Liver (tissue), 8 donors: ENCODE measurements at regions not wholly inside any gene's neighbourhood (a gene's known extent, or its start where the extent isn't known, plus 50 kb on each side); places are given as distances from the start of the nearest gene placed in this dataset.

Source experiments
- DNase-seq: peaks from one replicate; pipeline ENCODE4 v3.0.0-alpha.2; 2017; ENCODE audit warnings: low spot score
- H3K27ac ChIP-seq, 2 donors: one replicate each; pipeline ENCODE4 v1.7.0; 2013; ENCODE audit warnings: inconsistent platforms in 2 of 2, low read length in 2 of 2, control low read depth in 1 of 2, low read depth in 1 of 2, mild to moderate bottlenecking in 1 of 2
- H3K27me3 ChIP-seq, 4 donors: one replicate each; pipeline versions ENCODE4 v1.6.1 to v1.7.0; 2013; ENCODE audit warnings: low read length in 3 of 4, inconsistent platforms in 1 of 4, mild to moderate bottlenecking in 1 of 4, moderate library complexity in 1 of 4; ENCODE audit not compliant: control insufficient read depth in 4 of 4, insufficient read depth in 4 of 4
- H3K36me3 ChIP-seq, 4 donors: one replicate each; pipeline versions ENCODE4 v1.6.1 to v1.7.0; 2013; ENCODE audit warnings: low read length in 3 of 4, mild to moderate bottlenecking in 3 of 4, low read depth in 1 of 4, moderate library complexity in 1 of 4; ENCODE audit not compliant: control insufficient read depth in 4 of 4, insufficient read depth in 3 of 4
- H3K4me1 ChIP-seq, 4 donors: one replicate each; pipeline versions ENCODE4 v1.6.1 to v1.7.0; 2013; ENCODE audit warnings: low read length in 3 of 4, mild to moderate bottlenecking in 3 of 4, moderate library complexity in 1 of 4; ENCODE audit not compliant: control insufficient read depth in 4 of 4, insufficient read depth in 4 of 4
- H3K4me3 ChIP-seq, 3 donors: one replicate each; pipeline versions ENCODE4 v1.6.1 to v1.7.0; 2013; ENCODE audit warnings: low read length in 3 of 3, control low read depth in 1 of 3, low read depth in 1 of 3, mild to moderate bottlenecking in 1 of 3
- H3K9ac ChIP-seq, 2 donors: one replicate each; pipeline ENCODE4 v1.7.0; 2013; ENCODE audit warnings: low read length in 2 of 2, mild to moderate bottlenecking in 2 of 2, moderate library complexity in 2 of 2, control low read depth in 1 of 2, low read depth in 1 of 2
- H3K9me3 ChIP-seq, 4 donors: one replicate each; pipeline versions ENCODE4 v1.6.1 to v1.7.0; 2013; ENCODE audit warnings: low read length in 3 of 4; ENCODE audit not compliant: control insufficient read depth in 4 of 4
- ATF3 ChIP-seq: IDR thresholded peaks from 2 replicates; pipeline ENCODE4 v1.6.1; 2016; ENCODE audit warnings: antibody characterized with exemption
- EGR1 ChIP-seq, 2 donors: IDR thresholded peaks; 2 replicates each; pipeline ENCODE4 v1.6.1; 2016 to 2018; ENCODE audit warnings: antibody characterized with exemption in 2 of 2, low read depth in 2 of 2
- FOXA2 ChIP-seq: IDR thresholded peaks from 2 replicates; pipeline ENCODE4 v1.6.1; 2016; ENCODE audit warnings: antibody characterized with exemption
- HNF4A ChIP-seq, 2 donors: conservative IDR thresholded peaks; 2 replicates each; pipeline ENCODE4 v1.6.1; 2016; ENCODE audit warnings: antibody characterized with exemption in 2 of 2, mild to moderate bottlenecking in 2 of 2
- JUND ChIP-seq, 2 donors: IDR thresholded peaks; 2 replicates each; pipeline ENCODE4 v1.6.1; 2016; ENCODE audit warnings: antibody characterized with exemption in 2 of 2
- MAX ChIP-seq: IDR thresholded peaks from 2 replicates; pipeline ENCODE4 v1.6.1; 2016; ENCODE audit warnings: antibody characterized with exemption
- NR2F2 ChIP-seq: IDR thresholded peaks from 2 replicates; pipeline ENCODE4 v1.6.1; 2016; ENCODE audit warnings: antibody characterized with exemption
- RAD21 ChIP-seq, 2 donors: IDR thresholded peaks; 2 replicates each; pipeline ENCODE4 v1.6.1; 2016; ENCODE audit warnings: antibody characterized with exemption in 2 of 2, mild to moderate bottlenecking in 2 of 2
- RXRA ChIP-seq, 2 donors: IDR thresholded peaks; 2 replicates each; pipeline ENCODE4 v1.6.1; 2017 to 2018; ENCODE audit warnings: antibody characterized with exemption in 2 of 2, mild to moderate bottlenecking in 1 of 2
- SP1 ChIP-seq: IDR thresholded peaks from 2 replicates; pipeline ENCODE4 v1.6.1; 2018; ENCODE audit warnings: antibody characterized with exemption, mild to moderate bottlenecking
- TAF1 ChIP-seq: conservative IDR thresholded peaks from 2 replicates; pipeline ENCODE4 v1.6.1; 2016; ENCODE audit warnings: antibody characterized with exemption, mild to moderate bottlenecking
- WGBS: extraction: QIAGEN DNeasy Blood & Tissue Kit; methylation state at CpG from one replicate; pipeline ENCODE4 v1.1.7; 2013; 5-methylcytosine and 5-hydroxymethylcytosine counted together
- TF ChIP-seq, protein P1 (sequence below): IDR thresholded peaks from 2 replicates; pipeline ENCODE4 v1.6.1; 2016; ENCODE audit warnings: antibody characterized with exemption, mild to moderate bottlenecking
- TF ChIP-seq, protein P2 (sequence below): IDR thresholded peaks from 2 replicates; pipeline ENCODE4 v1.6.1; 2016; ENCODE audit warnings: antibody characterized with exemption
- TF ChIP-seq, protein P3 (sequence below): fragments of 150-350 bp; IDR thresholded peaks from 2 replicates; pipeline ENCODE4 v1.5.1; 2017; ENCODE audit warnings: improper control_type of control experiment, low read depth, low read length; ENCODE audit not compliant: missing input control
- donor health status: healthy.
- donor health status: healthy.
- donor health status: healthy.
- donor health status: healthy.
- donor health status: healthy.

- Histone ChIP-seq H3K9me3 (no peaks in the 10 kb centered on the region), H3K36me3 (no peaks in the 10 kb centered on the region), H3K4me1 (no peaks in the 10 kb centered on the region), H3K27me3 (no peaks in the 10 kb centered on the region), H3K9ac (no peak overlapping the region), H3K4me3 (no peak overlapping the region), H3K27ac (no peak overlapping the region)
- 77% methylated on average over 11 of the region's 11 CpGs for WGBS
- TF ChIP-seq HNF4A (conservative IDR thresholded peaks at IDR 0.05) (no peak), RXRA (IDR thresholded peaks at IDR 0.05) (no peak), MAX (no peak), JUND (IDR thresholded peaks at IDR 0.05) (no peak), TAF1 (no peak), ATF3 (no peak), EGR1 (IDR thresholded peaks at IDR 0.05; ENCODE audit: low read depth in 2 of 2) (no peak), RAD21 (IDR thresholded peaks at IDR 0.05) (no peak)
- TF ChIP-seq, protein P1, sequence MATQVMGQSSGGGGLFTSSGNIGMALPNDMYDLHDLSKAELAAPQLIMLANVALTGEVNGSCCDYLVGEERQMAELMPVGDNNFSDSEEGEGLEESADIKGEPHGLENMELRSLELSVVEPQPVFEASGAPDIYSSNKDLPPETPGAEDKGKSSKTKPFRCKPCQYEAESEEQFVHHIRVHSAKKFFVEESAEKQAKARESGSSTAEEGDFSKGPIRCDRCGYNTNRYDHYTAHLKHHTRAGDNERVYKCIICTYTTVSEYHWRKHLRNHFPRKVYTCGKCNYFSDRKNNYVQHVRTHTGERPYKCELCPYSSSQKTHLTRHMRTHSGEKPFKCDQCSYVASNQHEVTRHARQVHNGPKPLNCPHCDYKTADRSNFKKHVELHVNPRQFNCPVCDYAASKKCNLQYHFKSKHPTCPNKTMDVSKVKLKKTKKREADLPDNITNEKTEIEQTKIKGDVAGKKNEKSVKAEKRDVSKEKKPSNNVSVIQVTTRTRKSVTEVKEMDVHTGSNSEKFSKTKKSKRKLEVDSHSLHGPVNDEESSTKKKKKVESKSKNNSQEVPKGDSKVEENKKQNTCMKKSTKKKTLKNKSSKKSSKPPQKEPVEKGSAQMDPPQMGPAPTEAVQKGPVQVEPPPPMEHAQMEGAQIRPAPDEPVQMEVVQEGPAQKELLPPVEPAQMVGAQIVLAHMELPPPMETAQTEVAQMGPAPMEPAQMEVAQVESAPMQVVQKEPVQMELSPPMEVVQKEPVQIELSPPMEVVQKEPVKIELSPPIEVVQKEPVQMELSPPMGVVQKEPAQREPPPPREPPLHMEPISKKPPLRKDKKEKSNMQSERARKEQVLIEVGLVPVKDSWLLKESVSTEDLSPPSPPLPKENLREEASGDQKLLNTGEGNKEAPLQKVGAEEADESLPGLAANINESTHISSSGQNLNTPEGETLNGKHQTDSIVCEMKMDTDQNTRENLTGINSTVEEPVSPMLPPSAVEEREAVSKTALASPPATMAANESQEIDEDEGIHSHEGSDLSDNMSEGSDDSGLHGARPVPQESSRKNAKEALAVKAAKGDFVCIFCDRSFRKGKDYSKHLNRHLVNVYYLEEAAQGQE = no peak
- TF ChIP-seq, protein P2, sequence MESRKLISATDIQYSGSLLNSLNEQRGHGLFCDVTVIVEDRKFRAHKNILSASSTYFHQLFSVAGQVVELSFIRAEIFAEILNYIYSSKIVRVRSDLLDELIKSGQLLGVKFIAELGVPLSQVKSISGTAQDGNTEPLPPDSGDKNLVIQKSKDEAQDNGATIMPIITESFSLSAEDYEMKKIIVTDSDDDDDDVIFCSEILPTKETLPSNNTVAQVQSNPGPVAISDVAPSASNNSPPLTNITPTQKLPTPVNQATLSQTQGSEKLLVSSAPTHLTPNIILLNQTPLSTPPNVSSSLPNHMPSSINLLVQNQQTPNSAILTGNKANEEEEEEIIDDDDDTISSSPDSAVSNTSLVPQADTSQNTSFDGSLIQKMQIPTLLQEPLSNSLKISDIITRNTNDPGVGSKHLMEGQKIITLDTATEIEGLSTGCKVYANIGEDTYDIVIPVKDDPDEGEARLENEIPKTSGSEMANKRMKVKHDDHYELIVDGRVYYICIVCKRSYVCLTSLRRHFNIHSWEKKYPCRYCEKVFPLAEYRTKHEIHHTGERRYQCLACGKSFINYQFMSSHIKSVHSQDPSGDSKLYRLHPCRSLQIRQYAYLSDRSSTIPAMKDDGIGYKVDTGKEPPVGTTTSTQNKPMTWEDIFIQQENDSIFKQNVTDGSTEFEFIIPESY = no peak
- no peak for DNase-seq
These were observed 224.7 kb downstream of the GLRX3 start for GRCh38 chr10:130360826-130361311.

DNA sequence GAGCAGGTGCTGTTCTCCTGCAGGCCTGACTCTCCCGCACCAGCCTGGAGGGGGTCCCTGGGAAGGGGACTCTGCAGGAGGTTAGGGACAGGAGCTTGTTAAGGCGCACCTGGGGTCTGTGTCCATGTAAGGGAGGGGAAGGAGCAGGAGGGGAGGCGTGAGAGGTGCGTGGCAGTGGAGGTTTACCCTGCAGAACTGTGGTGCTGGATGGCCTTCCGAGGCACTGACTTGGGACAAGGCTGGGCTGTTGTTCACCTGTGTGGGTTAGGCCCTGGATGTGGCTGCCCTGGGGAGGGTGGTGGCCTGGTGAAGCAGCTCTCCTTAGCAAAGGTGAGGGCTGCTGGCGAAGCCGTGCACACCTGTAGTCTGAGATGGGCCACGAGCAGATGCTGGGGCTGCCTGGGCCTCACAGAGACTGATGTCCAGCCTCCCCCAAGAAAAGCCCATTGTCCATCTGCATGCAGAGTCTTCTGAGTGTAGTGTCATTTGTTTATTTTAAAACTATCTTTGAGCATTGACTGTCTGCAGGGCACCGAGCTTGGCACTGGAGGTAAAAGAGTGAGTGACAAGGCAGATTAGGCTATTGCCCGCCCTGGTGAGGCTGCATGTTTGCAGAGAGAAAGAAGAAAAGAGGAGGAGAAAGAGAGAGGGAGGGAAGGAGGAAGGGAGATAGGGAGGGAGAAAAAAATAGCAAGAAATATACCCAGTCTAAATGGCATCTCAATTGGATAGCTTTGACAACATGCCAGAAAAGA, 225.3 kb downstream of the GLRX3 start:
- H3K9ac ChIP-seq = no peak overlapping the region
- H3K9me3 ChIP-seq = no peaks in the 10 kb centered on the region
- H3K4me3 ChIP-seq = no peak overlapping the region
- no peaks in the 10 kb centered on the region for H3K36me3 ChIP-seq
- H3K27me3 ChIP-seq = no peaks in the 10 kb centered on the region
- DNase-seq = peak; percentile 28
- TF ChIP-seq HNF4A (conservative IDR thresholded peaks at IDR 0.05) = no peak
- no peak for TF ChIP-seq ATF3
- TF ChIP-seq, protein P3, sequence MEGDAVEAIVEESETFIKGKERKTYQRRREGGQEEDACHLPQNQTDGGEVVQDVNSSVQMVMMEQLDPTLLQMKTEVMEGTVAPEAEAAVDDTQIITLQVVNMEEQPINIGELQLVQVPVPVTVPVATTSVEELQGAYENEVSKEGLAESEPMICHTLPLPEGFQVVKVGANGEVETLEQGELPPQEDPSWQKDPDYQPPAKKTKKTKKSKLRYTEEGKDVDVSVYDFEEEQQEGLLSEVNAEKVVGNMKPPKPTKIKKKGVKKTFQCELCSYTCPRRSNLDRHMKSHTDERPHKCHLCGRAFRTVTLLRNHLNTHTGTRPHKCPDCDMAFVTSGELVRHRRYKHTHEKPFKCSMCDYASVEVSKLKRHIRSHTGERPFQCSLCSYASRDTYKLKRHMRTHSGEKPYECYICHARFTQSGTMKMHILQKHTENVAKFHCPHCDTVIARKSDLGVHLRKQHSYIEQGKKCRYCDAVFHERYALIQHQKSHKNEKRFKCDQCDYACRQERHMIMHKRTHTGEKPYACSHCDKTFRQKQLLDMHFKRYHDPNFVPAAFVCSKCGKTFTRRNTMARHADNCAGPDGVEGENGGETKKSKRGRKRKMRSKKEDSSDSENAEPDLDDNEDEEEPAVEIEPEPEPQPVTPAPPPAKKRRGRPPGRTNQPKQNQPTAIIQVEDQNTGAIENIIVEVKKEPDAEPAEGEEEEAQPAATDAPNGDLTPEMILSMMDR = no peak
- TF ChIP-seq TAF1 = no peak
- no peak for TF ChIP-seq RXRA (IDR thresholded peaks at IDR 0.05)
- TF ChIP-seq JUND (IDR thresholded peaks at IDR 0.05) = no peak
- TF ChIP-seq, protein P2 = no peak
- TF ChIP-seq MAX = no peak
- TF ChIP-seq EGR1 (IDR thresholded peaks at IDR 0.05; ENCODE audit: low read depth in 2 of 2) = no peak
- TF ChIP-seq FOXA2 = no peak
- no peak for TF ChIP-seq NR2F2
- TF ChIP-seq SP1 = no peak
- H3K27ac ChIP-seq = no peak overlapping the region
- WGBS = 87% methylated on average over 10 of the region's 10 CpGs
- H3K4me1 ChIP-seq = no peaks in the 10 kb centered on the region
